ENCODE measurements at regions not wholly inside any gene's neighbourhood (a gene's known extent, or its start where the extent isn't known, plus 50 kb on each side); places are given as distances from the start of the nearest gene placed in this dataset.
A peak's percentile ranks its signal among the peaks of the same experiment; 100 is the strongest.

- no peak overlapping the region for H3K27ac ChIP-seq
- TF ChIP-seq CTCF (conservative IDR thresholded peaks at IDR 0.05) (no peak), ZFX (IDR thresholded peaks at IDR 0.05) (no peak)
Observed at GRCh38 chr5:68873198-68873597, 220.6 kb upstream of the SLC30A5 start.

GRCh38 chr5:68875351-68875750 is 218.5 kb upstream of the SLC30A5 start:
- TF ChIP-seq ZFX (IDR thresholded peaks at IDR 0.05) = no peak
- no peak for TF ChIP-seq CTCF (conservative IDR thresholded peaks at IDR 0.05)

GRCh38 chr5:68883436-68883835 is 210.4 kb upstream of the SLC30A5 start:
- no peak for TF ChIP-seq ZFX (IDR thresholded peaks at IDR 0.05)
- H3K27ac ChIP-seq = no peak overlapping the region

More at GRCh38 chr5:68875351-68875750, 218.5 kb upstream of the SLC30A5 start:
- no peak overlapping the region for H3K27ac ChIP-seq

- TF ChIP-seq ZFX (IDR thresholded peaks at IDR 0.05) (no peak), CTCF (conservative IDR thresholded peaks at IDR 0.05) (no peak)
- H3K27ac ChIP-seq = no peak overlapping the region
Observed at GRCh38 chr5:68884144-68884754, 209.6 kb upstream of the SLC30A5 start.

- no peak overlapping the region for H3K27ac ChIP-seq
- TF ChIP-seq CTCF (conservative IDR thresholded peaks at IDR 0.05) (peak; percentile 74), ZFX (IDR thresholded peaks at IDR 0.05) (no peak)
Observed at GRCh38 chr5:68884883-68885282, 208.9 kb upstream of the SLC30A5 start.

- H3K27ac ChIP-seq = no peak overlapping the region
- TF ChIP-seq CTCF (conservative IDR thresholded peaks at IDR 0.05) = no peak
- TF ChIP-seq ZFX (IDR thresholded peaks at IDR 0.05) = no peak
Observed at GRCh38 chr5:68886814-68887213, 207.0 kb upstream of the SLC30A5 start.

- TF ChIP-seq CTCF (conservative IDR thresholded peaks at IDR 0.05) = no peak
- no peak for TF ChIP-seq ZFX (IDR thresholded peaks at IDR 0.05)
- H3K27ac ChIP-seq = no peak overlapping the region
Observed at GRCh38 chr5:68891718-68892117, 202.1 kb upstream of the SLC30A5 start.

GRCh38 chr5:68894673-68895072 is 199.1 kb upstream of the SLC30A5 start:
- TF ChIP-seq CTCF (conservative IDR thresholded peaks at IDR 0.05) (no peak), ZFX (IDR thresholded peaks at IDR 0.05) (no peak)
- no peak overlapping the region for H3K27ac ChIP-seq
